ENCODE measurements at regions not wholly inside any gene's neighbourhood (a gene's known extent, or its start where the extent isn't known, plus 50 kb on each side); places are given as distances from the start of the nearest gene placed in this dataset.

GRCh38 chr2:41851554-41851953 is 196.3 kb upstream of the PKDCC start:
- intact Hi-C loops (cut with DNase I), result no loop called here
- DNase-seq, result no peak

DNA sequence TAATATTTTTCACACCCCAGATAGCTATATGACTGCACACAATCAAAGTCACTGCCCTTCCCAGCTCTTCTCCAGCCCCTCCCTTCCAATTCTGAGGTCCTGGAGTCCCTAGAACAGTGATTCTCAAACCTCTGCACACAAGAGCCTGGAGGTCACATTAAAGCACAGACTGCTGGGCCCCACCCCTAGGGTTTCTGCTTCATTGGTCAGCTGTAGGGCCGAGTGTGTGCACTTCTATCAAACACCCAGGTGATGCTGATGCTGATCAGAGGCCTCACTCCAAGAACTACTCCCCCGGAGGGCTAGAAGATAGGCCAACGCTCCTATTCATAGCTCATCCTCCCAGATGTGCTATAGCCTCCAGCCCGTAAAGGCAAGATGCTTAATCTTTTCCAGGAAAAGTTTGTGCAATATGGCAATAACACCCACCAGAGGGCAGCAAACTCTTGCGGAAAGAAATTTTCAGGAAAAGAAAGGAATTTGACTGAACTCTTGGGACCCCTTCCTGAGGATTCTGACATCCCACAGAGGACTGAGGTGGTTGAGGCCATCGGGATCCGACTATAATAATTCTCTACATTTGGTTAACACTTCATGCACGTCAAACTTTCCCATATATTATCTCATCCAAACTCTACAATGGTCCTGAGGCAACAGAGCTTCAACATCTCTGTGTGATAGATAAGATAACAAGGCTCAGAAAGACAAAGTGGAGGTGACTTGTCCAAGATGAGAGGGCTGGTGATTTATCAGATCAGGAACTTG is 194.2 kb upstream of the PKDCC start:
- intact Hi-C loops (cut with DNase I), result loop anchor here (1.0 kb wide), 1 partner anchor 233 kb away; no protein-coding TSS in a partner anchor
- DNase-seq, result peak in 4 of 10 donors; percentile 44 to 61 (median 54)

DNA sequence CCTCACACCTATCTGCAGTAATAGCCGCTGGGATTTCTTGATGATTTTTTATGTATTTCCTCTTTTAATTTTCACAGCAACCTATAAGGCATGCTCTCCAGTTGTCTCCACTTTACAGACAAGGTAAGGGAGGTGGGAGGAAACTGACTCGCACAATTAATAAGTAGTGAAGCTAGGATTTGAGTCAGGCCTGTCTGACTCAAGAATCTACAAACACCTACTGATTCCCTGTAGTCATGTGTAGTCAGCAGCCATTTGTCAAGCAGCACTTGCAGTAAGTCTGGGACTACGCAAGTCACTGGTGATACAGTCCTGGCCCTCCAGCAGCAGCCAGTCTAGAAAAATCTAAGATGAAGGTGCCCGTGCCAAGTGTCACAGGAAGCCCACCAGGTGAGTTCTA is 193.6 kb upstream of the PKDCC start:
- DNase-seq, result no peak
- intact Hi-C loops (cut with DNase I), result no loop called here

DNA sequence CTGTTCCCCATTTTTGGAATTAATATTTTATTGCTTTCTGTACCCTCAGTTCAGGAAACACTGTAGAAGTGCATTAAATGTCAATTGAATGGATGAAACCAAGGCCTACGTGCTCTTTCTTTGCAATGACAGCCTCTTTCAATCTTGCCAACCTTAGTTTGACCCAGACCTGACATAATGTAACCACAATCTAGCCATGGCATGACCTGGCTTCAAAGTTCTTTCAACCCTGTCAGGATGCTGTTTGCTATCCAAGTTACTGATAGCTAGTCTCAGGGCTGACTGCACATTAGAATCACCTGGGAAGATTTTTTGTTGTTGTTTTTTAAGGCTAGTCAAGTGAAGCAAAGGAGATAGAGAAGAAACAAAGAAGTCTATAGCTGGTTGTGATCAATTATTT is 190.9 kb upstream of the PKDCC start:
- DNase-seq, result no peak
- intact Hi-C loops (cut with DNase I), result no loop called here

DNA sequence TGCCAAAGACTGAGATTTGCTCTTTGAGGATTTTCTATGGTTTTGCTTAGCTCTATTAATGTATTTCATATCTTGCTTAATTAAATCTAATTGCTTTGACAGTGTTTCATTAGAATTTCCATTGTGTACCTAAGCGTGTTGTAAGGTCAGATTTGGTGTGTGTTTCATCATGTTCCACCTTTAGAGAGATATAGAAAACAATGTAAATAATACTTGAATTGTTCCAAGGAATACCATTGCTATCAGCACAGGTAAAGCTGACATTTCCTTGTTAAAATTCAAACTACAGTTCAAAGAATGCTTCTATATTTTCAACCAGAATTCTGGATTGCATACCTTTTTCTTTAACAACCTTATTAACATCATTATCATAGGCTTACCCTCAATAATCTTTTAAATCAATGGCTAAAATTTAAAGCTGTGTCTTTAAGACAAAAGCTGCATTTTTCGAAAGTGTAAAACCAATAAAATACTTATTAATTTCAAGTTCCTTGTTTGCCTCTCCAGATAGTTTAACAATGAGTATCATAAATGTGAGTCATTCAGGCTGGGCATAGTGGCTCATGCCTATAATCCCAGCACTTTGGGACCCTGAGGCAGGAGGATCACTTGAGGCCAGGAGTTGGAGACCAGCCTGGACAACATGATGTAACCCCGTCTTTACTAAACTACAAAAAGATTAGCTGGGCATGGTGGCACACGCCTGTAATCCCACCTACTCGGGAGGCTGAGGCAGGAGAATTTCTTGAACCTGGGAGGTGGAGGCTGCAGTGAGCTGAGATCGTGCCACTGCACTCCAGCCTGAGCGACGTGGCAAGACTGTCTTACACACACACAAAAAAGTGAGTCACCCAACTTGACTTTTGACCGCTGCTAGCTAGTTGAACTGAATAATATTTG is 188.0 kb upstream of the PKDCC start:
- no peak for DNase-seq
- intact Hi-C loops (cut with DNase I), result loop anchor here (10.0 kb wide), 1 partner anchor 505 kb away; the partner anchor contains the start of gene COX7A2L

- DNase-seq, result no peak
- intact Hi-C loops (cut with DNase I), result loop anchor here (10.0 kb wide), 1 partner anchor 502 kb away; the partner anchor contains the start of gene COX7A2L
Measured at GRCh38 chr2:41863062-41863461, 184.8 kb upstream of the PKDCC start.

DNA sequence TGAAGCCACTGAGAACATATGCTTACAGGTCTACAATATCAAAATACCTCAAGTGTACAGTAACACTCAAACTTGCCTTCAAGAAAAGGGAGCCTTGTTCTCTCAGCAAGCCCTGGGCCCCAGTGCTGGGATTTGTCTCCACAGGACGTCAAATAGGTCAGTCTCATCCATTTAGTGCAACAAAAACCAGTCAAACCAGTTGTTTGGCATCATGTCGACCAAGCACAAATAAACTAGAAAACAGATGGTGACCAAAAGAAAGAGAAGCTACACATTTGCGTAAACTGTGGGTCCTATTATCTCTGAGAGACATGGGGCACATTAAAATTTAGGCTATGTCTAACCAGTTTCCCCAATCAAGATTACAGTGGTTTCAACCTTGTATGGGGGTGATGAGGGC is 182.6 kb upstream of the PKDCC start:
- intact Hi-C loops (cut with DNase I), result loop anchor here (10.0 kb wide), 1 partner anchor 500 kb away; the partner anchor contains the start of gene COX7A2L
- no peak for DNase-seq

GRCh38 chr2:41867553-41867952 is 180.3 kb upstream of the PKDCC start:
- intact Hi-C loops (cut with DNase I), result loop anchor here (10.0 kb wide), 1 partner anchor 497 kb away; the partner anchor contains the start of gene COX7A2L
- no peak for DNase-seq

DNA sequence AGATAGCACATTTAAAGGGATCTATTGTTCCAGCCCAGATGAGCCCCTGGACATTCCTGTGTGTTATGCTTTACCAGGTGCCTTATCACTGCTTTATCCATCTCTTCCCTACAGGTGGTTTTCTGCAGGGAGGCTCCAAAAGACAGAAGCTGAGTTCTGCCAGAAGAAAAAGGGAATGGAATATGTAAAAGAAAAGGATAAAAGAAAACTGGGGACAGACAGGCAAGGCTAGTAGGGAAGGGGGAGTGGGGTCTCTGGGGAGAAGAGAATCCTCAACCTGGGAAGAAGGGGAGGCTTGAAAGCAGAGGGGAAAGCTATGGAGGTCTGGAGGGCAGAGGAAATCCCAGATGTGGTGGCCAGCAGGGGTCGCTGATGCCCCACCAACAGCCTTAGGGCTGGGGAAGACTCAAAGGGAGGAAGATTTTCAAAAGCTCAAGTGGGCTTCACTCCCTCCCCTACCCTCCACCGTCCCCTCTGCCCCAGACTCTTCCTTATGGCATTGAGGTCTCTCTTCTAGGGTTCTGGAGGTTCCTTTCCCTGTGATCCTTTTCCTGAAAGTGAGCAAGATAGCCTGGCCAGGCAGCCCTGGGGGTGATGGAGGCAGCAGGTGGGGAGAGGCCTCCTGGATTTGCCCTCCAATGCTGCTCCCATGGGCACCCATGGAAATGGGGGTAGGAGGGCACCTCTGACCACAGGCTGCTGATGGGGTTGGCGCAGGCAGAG is 178.1 kb upstream of the PKDCC start:
- intact Hi-C loops (cut with DNase I), result loop anchor here (1.0 to 10.0 kb wide), 3 partner anchors 95 to 495 kb away; partner anchors contain the start of gene COX7A2L
- peak; percentile 65 to 96 (median 84) for DNase-seq

DNA sequence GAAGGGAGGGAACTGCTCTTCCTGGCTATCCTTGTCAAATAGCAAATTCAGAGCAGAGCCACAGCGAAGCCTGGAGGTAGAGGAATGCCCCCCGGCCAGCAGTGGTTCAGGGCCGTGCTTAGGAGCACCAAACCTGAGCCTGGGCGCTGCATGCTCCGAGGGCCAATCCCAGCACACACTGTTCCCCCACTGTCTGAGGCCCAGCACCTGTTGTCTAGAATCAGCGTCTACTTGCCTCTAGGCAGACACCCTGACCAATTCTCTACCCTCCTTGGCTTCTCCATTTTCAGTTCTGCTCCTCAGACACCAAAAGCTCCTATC is 177.6 kb upstream of the PKDCC start:
- peak in 1 of 10 donors; percentile 77 for DNase-seq
- intact Hi-C loops (cut with DNase I), result loop anchor here (10.0 kb wide), 1 partner anchor 95 kb away; no protein-coding TSS in a partner anchor

- intact Hi-C loops (cut with DNase I), result loop anchor here (10.0 kb wide), 1 partner anchor 94 kb away; no protein-coding TSS in a partner anchor
- DNase-seq, result peak in 1 of 10 donors; percentile 32
Measured at GRCh38 chr2:41871080-41871479, 176.7 kb upstream of the PKDCC start.

DNA sequence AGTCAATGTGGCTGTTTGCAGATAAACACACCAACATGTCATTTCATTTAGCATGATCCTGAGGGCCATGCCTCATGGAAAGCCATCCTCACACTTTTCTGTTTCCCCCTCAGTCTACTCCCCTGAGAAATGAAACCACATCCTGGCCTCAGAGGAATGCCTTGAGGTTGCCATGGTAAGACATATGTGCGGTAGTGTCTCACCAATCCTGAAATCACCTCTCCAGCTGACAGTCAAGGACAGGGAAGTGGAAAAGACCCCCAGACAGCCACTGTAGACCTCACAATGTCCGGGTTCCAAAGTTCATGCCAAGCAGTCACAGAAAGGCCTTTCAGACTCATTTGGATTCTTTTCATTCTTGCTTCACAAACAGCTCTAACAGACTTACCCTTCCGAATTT is 175.2 kb upstream of the PKDCC start:
- no peak for DNase-seq
- intact Hi-C loops (cut with DNase I), result loop anchor here (10.0 kb wide), 1 partner anchor 92 kb away; no protein-coding TSS in a partner anchor

GRCh38 chr2:41873102-41874031 is 174.5 kb upstream of the PKDCC start:
- intact Hi-C loops (cut with DNase I), result loop anchor here (10.0 kb wide), 1 partner anchor 91 kb away; no protein-coding TSS in a partner anchor
- no peak for DNase-seq

DNA sequence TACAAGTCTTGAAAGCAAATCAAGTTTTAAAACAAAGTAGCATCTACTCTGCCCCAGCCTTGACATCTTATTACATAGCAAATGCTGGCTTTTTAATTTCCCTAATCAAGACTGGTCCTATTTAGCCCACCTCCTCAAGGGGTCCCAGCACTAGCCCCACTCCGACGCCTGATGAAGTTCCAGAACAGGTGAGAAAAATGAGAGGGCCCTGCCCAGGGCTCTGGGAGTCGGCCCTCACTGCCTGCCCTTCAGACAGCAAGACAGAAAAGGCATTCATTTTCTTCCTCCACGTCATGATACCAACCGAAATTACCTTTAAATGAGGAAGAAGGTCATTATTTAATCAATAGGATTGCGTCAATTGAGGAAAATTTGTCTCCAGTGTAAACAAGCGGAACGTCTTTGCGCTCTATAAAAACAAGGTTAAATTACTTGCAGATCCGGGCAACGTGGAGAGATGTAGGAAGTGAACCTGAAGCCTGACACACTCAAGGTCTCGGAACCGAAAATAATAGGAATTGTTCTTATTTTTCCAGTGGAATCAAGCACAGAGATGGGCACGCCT is 170.6 kb upstream of the PKDCC start:
- DNase-seq, result peak in 1 of 10 donors; percentile 38
- intact Hi-C loops (cut with DNase I), result loop anchor here (10.0 kb wide), 1 partner anchor 88 kb away; no protein-coding TSS in a partner anchor

DNA sequence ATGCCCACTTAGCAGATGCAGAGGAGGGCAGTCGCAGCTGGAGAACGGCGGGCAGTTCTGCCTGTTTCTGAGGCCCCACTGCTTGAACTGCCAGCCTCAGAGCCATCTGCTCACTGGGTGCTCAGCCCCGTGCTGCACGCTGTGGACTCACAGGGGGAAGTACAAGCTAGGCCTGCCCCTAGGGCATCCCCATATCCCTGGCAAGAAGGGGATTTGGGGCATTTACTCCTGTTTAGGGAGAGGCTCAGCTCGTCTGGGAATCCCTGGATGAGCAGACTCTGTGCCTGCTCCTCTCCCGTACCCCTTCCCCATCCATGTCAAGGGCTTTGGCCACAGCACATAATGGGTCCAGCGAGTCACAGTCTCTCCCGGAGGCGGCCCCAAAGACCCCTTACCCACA is 169.8 kb upstream of the PKDCC start:
- no peak for DNase-seq
- intact Hi-C loops (cut with DNase I), result loop anchor here (10.0 kb wide), 1 partner anchor 87 kb away; no protein-coding TSS in a partner anchor

DNA sequence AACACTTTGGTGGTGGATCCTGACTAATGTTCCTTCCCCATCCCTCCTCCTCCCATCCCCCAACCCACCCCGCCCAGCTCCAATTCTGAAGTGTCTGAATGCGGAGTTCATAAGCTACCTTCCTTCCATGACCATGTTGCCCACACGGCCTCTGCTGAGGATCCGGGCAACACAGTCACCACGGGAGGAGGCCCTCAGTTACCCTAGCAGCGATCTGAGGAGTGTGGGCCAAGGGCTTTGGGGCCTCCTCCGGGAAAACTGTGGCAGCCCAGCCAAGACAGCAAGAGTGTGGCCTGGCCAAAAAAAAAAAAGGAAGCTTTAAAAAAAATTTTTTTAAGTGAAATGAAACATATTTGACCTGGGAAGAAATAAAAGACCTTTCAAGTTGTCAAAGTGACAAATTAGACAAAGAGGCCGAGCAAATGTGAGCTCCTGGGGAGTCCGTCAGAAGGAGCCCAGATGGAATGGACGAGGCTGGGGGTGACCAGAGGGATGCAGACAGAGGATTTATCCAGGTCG is 169.0 kb upstream of the PKDCC start:
- intact Hi-C loops (cut with DNase I), result loop anchor here (10.0 kb wide), 1 partner anchor 86 kb away; no protein-coding TSS in a partner anchor
- peak in 1 of 10 donors; percentile 25 for DNase-seq

GRCh38 chr2:41879235-41879916 is 168.4 kb upstream of the PKDCC start:
- intact Hi-C loops (cut with DNase I), result loop anchor here (10.0 kb wide), 1 partner anchor 85 kb away; no protein-coding TSS in a partner anchor
- peak in 4 of 10 donors; percentile 18 to 84 (median 39) for DNase-seq
